Adrenal gland (tissue), 5 donors: ENCODE measurements at regions not wholly inside any gene's neighbourhood (a gene's known extent, or its start where the extent isn't known, plus 50 kb on each side); places are given as distances from the start of the nearest gene placed in this dataset.

Experiments used
- POLR2A ChIP-seq, 2 donors: fragments of 450-650 bp; IDR thresholded peaks; one replicate each; pipeline ENCODE4 v1.6.1; 2017; ENCODE audit warnings: antibody characterized with exemption in 2 of 2, mild to moderate bottlenecking in 2 of 2, moderate library complexity in 1 of 2
- TF ChIP-seq, protein P1 (sequence below), 6 experiments: fragments of 450-650 bp in 4 of 6; fragments of 200-600 bp in 2 of 6; sonication (generic) in 1 of 6; IDR thresholded peaks; 1 replicate in 5 of 6; 2 replicates in 1 of 6; pipeline versions ENCODE4 v1.5.1 to v1.8.0; 2016 to 2021; ENCODE audit warnings: antibody characterized with exemption in 6 of 6, mild to moderate bottlenecking in 2 of 6, moderate library complexity in 1 of 6
- donor health status: DM: no; HTN: no; CAD: no.

DNA sequence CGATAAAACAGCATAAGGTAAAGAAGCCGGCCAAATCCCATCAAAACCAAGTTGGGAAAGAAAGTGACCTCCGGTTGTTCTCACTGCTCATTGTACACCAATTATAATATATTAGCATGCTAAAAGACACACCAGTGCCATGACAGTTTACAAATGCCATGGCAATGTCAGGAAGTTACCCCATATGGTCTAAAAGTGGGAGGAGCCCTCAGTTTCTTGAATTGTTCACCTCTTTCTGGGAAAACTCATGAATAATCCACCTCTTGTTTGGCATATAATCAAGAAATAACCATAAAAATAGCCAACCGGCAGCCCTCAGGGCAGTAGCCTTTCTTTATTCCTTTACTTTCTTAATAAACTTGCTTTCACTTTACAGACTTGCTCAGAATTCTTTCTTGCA is 544.9 kb upstream of the SETBP1 start:
- TF ChIP-seq, protein P1, sequence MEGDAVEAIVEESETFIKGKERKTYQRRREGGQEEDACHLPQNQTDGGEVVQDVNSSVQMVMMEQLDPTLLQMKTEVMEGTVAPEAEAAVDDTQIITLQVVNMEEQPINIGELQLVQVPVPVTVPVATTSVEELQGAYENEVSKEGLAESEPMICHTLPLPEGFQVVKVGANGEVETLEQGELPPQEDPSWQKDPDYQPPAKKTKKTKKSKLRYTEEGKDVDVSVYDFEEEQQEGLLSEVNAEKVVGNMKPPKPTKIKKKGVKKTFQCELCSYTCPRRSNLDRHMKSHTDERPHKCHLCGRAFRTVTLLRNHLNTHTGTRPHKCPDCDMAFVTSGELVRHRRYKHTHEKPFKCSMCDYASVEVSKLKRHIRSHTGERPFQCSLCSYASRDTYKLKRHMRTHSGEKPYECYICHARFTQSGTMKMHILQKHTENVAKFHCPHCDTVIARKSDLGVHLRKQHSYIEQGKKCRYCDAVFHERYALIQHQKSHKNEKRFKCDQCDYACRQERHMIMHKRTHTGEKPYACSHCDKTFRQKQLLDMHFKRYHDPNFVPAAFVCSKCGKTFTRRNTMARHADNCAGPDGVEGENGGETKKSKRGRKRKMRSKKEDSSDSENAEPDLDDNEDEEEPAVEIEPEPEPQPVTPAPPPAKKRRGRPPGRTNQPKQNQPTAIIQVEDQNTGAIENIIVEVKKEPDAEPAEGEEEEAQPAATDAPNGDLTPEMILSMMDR (IDR thresholded peaks at IDR 0.05), result no peak
- TF ChIP-seq POLR2A (IDR thresholded peaks at IDR 0.05), result no peak
